Osteocyte (in vitro differentiated cells): ENCODE measurements at regions not wholly inside any gene's neighbourhood (a gene's known extent, or its start where the extent isn't known, plus 50 kb on each side); places are given as distances from the start of the nearest gene placed in this dataset.
A peak's percentile ranks its signal among the peaks of the same experiment; 100 is the strongest.

ENCODE experiments used
- DNase-seq: peaks from one replicate; pipeline ENCODE4 v3.0.0; 2021; ENCODE audit warnings: mixed read lengths; ENCODE audit not compliant: unreplicated experiment; ENCODE audit errors: extremely low spot score
- H3K27ac Mint-ChIP-seq: one replicate; pipeline ENCODE4 v1.8.0; 2021; ENCODE audit warnings: mild to moderate bottlenecking, mixed read lengths; ENCODE audit not compliant: unreplicated experiment
- H3K27me3 Mint-ChIP-seq: one replicate; pipeline ENCODE4 v1.8.0; 2021; ENCODE audit warnings: mixed read lengths; ENCODE audit not compliant: unreplicated experiment
- H3K36me3 Mint-ChIP-seq: one replicate; pipeline ENCODE4 v1.8.0; 2021; ENCODE audit warnings: mixed read lengths; ENCODE audit not compliant: unreplicated experiment
- H3K4me1 Mint-ChIP-seq: one replicate; pipeline ENCODE4 v1.8.0; 2021; ENCODE audit warnings: mixed read lengths; ENCODE audit not compliant: unreplicated experiment
- H3K4me3 Mint-ChIP-seq: one replicate; pipeline ENCODE4 v1.8.0; 2021; ENCODE audit warnings: mild to moderate bottlenecking, moderate library complexity, mixed read lengths; ENCODE audit not compliant: unreplicated experiment
- H3K9me3 Mint-ChIP-seq: one replicate; pipeline ENCODE4 v1.8.0; 2021; ENCODE audit warnings: mixed read lengths; ENCODE audit not compliant: unreplicated experiment
- TF ChIP-seq, protein P1 (sequence below): fragments of 200-600 bp; sonication (generic); IDR thresholded peaks from 2 replicates; pipeline ENCODE4 v1.5.0; 2021; ENCODE audit warnings: antibody characterized with exemption, mild to moderate bottlenecking, moderate library complexity

DNA sequence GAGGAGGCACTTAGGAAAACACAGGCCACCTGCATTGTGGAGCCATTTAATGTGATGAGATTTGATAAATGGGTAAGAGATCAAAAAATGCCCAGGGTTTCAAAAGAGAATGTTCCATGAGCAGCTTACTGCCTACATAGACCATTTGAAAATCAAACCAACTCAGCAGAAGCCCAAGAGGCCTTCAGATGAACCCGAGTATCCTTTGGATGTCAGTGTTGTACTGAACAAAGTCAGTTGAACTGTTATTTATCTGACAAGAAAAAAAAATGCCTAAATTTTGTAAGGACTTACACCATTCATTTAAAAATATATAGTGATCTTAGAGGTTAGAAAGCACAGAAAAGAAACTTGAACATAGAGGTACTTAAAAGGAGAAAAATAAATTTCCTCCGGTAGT, 381.7 kb downstream of the ZFHX3 start:
- Mint-ChIP-seq H3K4me3 (no peak overlapping the region), H3K36me3 (no peaks in the 10 kb centered on the region), H3K27me3 (no peaks in the 10 kb centered on the region), H3K4me1 (peaks cover 7% of the 10 kb centered on the region), H3K9me3 (peaks cover 9% of the 10 kb centered on the region), H3K27ac (no peak overlapping the region)
- no peak for DNase-seq
- TF ChIP-seq, protein P1, sequence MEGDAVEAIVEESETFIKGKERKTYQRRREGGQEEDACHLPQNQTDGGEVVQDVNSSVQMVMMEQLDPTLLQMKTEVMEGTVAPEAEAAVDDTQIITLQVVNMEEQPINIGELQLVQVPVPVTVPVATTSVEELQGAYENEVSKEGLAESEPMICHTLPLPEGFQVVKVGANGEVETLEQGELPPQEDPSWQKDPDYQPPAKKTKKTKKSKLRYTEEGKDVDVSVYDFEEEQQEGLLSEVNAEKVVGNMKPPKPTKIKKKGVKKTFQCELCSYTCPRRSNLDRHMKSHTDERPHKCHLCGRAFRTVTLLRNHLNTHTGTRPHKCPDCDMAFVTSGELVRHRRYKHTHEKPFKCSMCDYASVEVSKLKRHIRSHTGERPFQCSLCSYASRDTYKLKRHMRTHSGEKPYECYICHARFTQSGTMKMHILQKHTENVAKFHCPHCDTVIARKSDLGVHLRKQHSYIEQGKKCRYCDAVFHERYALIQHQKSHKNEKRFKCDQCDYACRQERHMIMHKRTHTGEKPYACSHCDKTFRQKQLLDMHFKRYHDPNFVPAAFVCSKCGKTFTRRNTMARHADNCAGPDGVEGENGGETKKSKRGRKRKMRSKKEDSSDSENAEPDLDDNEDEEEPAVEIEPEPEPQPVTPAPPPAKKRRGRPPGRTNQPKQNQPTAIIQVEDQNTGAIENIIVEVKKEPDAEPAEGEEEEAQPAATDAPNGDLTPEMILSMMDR = no peak

DNA sequence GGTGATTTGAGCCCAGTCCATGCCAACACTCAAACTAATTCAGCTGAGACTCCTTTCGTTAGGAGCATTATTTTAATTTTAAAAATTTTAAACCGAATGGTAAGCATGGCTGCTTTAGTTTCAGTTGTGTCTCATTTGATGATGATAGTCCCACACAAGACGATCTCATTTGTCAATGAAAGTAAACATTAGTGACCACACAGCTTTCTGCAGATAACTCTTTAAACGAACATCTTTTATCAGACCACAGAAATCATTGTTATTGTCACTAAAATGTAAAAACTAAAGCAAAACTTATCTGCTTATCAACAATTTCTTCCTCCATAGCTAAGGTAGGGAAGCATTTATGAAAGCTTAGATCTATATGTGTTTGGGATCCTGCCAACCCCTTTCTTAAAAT, 382.2 kb downstream of the ZFHX3 start:
- no peaks in the 10 kb centered on the region for H3K36me3 Mint-ChIP-seq
- peaks cover 7% of the 10 kb centered on the region for H3K4me1 Mint-ChIP-seq
- no peak for DNase-seq
- H3K27ac Mint-ChIP-seq = no peak overlapping the region
- peak overlapping the region; percentile 99 for H3K4me3 Mint-ChIP-seq
- H3K27me3 Mint-ChIP-seq = no peaks in the 10 kb centered on the region
- TF ChIP-seq, protein P1 = no peak
- H3K9me3 Mint-ChIP-seq = peaks cover 9% of the 10 kb centered on the region

- H3K27ac Mint-ChIP-seq = peak overlapping the region; percentile 98
- no peaks in the 10 kb centered on the region for H3K27me3 Mint-ChIP-seq
- DNase-seq = peak; percentile 97
- TF ChIP-seq, protein P1 = peak; percentile 10
- H3K36me3 Mint-ChIP-seq = no peaks in the 10 kb centered on the region
- H3K9me3 Mint-ChIP-seq = peaks cover 12% of the 10 kb centered on the region
- H3K4me3 Mint-ChIP-seq = peak overlapping the region; percentile 99
- H3K4me1 Mint-ChIP-seq = peaks cover 7% of the 10 kb centered on the region
Measured at GRCh38 chr16:72664509-72665408, 383.2 kb downstream of the ZFHX3 start.

GRCh38 chr16:72664056-72664508, 383.8 kb downstream of the ZFHX3 start:
- Mint-ChIP-seq H3K27me3 (no peaks in the 10 kb centered on the region), H3K9me3 (peaks cover 10% of the 10 kb centered on the region), H3K36me3 (no peaks in the 10 kb centered on the region), H3K4me3 (peak overlapping the region; percentile 99), H3K4me1 (peaks cover 7% of the 10 kb centered on the region), H3K27ac (peak overlapping the region; percentile 98)
- no peak for DNase-seq
- TF ChIP-seq, protein P1 = no peak

DNA sequence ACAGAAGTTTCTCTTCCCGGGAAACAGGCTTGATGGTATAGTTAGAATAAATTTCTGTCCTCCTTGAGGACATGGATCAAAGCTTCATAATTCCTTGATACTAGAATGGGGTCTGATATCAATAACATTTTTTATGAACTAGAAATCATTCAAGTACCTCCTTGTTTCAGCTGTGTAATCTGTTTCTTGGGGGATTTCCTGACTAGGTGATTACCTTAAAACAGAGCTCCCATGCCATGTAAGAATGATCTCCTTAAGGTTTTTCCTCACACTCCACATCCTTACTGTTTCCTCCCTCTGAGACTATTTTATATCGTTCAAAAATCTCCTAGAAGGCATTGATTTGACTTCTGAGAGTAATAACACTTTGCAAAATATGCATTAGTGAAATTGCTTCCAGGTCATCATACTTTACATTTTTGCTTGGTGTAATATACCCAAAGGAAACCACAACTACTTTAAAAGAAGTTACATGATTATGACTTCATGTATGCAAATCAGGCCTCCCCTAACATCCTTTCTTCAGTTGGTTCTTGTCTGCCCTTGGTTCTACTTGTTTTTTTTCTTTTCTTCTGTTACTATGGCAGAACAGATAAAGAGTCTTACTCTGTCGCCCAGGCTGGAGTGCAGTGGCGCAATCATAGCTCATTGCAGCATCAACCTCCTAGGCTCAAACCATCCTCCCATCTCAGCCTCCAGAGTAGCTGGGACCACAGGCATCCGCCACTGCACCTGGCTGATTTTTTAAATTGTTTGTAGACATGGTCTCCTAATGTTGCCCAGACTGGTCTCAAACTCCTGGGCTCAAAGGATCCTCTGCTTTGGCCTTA, 388.8 kb downstream of the ZFHX3 start:
- Mint-ChIP-seq H3K9me3 (peaks cover 13% of the 10 kb centered on the region), H3K27ac (no peak overlapping the region), H3K27me3 (no peaks in the 10 kb centered on the region), H3K36me3 (peaks cover 2% of the 10 kb centered on the region), H3K4me1 (peaks cover 7% of the 10 kb centered on the region), H3K4me3 (no peak overlapping the region)
- TF ChIP-seq, protein P1 = no peak
- no peak for DNase-seq
